ENCODE measurements at regions not wholly inside any gene's neighbourhood (a gene's known extent, or its start where the extent isn't known, plus 50 kb on each side); places are given as distances from the start of the nearest gene placed in this dataset.
A peak's percentile ranks its signal among the peaks of the same experiment; 100 is the strongest.

DNA sequence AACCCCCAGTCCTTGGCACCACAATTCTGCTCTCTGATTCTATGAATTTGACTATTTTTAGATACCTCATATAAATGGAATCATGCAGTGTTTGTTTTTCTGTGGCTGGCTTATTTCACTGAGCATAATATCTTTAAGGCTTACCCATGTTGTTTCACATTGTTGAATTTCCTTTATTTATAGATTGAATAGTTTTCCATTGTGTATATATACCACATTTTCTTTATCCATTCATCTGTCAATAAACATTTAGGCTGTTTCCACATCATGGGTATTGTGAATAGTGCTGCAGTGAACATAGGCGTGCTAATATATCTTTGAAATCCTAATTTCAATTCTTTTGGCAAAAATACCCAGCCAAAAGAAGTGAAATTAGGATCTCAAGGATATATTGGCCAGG is 126.7 kb upstream of the SLC38A2 start:
- TF ChIP-seq, protein P1, sequence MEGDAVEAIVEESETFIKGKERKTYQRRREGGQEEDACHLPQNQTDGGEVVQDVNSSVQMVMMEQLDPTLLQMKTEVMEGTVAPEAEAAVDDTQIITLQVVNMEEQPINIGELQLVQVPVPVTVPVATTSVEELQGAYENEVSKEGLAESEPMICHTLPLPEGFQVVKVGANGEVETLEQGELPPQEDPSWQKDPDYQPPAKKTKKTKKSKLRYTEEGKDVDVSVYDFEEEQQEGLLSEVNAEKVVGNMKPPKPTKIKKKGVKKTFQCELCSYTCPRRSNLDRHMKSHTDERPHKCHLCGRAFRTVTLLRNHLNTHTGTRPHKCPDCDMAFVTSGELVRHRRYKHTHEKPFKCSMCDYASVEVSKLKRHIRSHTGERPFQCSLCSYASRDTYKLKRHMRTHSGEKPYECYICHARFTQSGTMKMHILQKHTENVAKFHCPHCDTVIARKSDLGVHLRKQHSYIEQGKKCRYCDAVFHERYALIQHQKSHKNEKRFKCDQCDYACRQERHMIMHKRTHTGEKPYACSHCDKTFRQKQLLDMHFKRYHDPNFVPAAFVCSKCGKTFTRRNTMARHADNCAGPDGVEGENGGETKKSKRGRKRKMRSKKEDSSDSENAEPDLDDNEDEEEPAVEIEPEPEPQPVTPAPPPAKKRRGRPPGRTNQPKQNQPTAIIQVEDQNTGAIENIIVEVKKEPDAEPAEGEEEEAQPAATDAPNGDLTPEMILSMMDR (IDR thresholded peaks at IDR 0.05; ENCODE audit: insufficient read depth, low read length, poor library complexity, severe bottlenecking), result no peak
- Histone ChIP-seq H3K36me3 (ENCODE audit: control insufficient read depth, insufficient read depth, low read length) (no peaks in the 10 kb centered on the region), H3K4me3 (ENCODE audit: low read depth, low read length) (no peak overlapping the region), H3K27me3 (ENCODE audit: control insufficient read depth, insufficient read depth, low read length) (no peaks in the 10 kb centered on the region)
- DNase-seq (ENCODE audit: low read depth), result no peak

DNA sequence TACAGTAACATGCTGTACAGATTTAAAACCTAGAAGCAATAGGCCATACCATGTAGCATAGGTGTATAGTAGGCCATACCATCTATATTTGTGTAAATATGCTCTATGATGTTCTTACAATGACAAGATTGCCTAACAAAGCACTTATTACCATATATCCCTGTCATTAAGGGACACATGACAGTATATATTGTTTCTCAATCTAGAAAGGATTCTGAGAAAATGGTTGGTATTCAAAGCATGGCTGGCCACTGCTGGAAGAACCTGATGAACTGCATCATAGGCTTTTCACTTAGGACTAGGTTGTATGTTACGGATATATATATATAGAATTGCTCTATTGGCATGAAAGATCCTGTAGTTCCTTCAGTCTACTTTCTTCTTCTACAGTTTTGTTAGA is 125.2 kb upstream of the SLC38A2 start:
- no peaks in the 10 kb centered on the region for H3K27me3 ChIP-seq (ENCODE audit: control insufficient read depth, insufficient read depth, low read length)
- DNase-seq (ENCODE audit: low read depth), result no peak
- no peaks in the 10 kb centered on the region for H3K36me3 ChIP-seq (ENCODE audit: control insufficient read depth, insufficient read depth, low read length)
- TF ChIP-seq, protein P1 (IDR thresholded peaks at IDR 0.05; ENCODE audit: insufficient read depth, low read length, poor library complexity, severe bottlenecking), result no peak
- H3K4me3 ChIP-seq (ENCODE audit: low read depth, low read length), result no peak overlapping the region

DNA sequence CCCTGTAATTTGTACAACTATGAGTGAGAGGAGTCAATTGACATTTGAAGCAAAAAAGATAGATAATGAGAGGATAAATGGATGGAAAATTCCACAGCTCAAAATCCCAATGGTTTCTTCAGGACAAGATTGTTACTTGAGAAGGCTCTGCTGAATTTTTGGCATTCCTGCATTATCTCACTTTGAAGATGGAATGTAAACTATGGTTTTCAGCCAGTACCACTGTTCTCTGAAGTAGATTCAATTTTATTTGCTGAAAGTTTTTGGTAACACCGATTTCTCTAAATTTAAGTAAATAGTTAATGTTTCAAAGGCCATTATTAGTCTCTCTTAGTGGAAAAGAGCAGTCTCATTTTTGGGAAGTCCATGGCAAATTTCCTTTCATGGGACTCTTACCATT is 121.9 kb upstream of the SLC38A2 start:
- Histone ChIP-seq H3K27me3 (ENCODE audit: control insufficient read depth, insufficient read depth, low read length) (no peaks in the 10 kb centered on the region), H3K4me3 (ENCODE audit: low read depth, low read length) (no peak overlapping the region), H3K36me3 (ENCODE audit: control insufficient read depth, insufficient read depth, low read length) (no peaks in the 10 kb centered on the region)
- TF ChIP-seq, protein P1 (IDR thresholded peaks at IDR 0.05; ENCODE audit: insufficient read depth, low read length, poor library complexity, severe bottlenecking), result no peak
- DNase-seq (ENCODE audit: low read depth), result no peak

DNA sequence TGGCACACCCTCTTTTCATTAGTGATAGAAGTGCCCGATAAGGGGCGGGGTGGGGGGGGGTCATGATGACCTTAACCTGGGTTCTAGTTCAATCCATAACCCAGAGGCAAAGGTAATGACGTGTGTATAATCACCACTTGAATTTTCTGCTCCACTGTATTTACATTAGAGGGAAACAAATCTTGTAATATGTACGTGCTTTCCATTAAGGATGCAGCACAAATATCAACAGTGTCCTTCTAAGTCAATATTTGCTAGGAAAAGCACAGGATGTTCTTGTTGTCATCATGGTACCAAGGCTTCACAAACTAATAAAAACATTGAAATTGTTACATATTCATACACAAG is 121.2 kb upstream of the SLC38A2 start:
- no peak for DNase-seq (ENCODE audit: low read depth)
- TF ChIP-seq, protein P1 (IDR thresholded peaks at IDR 0.05; ENCODE audit: insufficient read depth, low read length, poor library complexity, severe bottlenecking), result no peak
- H3K4me3 ChIP-seq (ENCODE audit: low read depth, low read length), result no peak overlapping the region
- H3K36me3 ChIP-seq (ENCODE audit: control insufficient read depth, insufficient read depth, low read length), result no peaks in the 10 kb centered on the region
- H3K27me3 ChIP-seq (ENCODE audit: control insufficient read depth, insufficient read depth, low read length), result no peaks in the 10 kb centered on the region

DNA sequence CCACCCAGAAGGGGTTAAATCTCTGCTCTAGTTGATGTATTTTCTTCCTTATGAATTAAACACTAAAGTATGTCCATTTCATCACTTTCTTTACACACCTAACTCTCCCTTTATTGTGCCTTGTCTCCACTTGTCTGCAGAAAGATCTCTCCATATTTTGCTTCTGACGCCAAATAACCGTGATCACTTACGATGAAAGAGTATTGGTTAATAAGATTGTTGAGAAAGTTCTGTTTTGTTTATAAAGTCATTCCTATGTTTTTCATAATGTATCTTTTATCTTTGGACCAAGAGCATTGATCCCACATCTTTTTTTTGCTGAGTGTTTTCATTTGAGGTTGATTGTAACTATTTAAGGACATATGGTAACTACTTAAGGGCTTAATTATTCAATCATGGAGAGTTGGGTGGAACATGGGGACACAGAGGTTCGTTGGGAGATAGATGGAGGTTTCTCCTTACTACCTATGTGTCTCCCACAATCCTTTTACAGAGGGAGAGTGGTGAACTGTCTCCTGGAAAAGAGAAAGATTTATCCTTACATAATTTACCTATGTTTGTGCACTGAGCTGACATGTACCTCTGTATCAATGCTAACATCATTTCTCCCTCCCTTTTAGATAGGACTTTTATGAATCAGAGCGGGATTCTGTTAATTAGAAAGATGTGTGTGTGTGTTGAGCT is 120.7 kb upstream of the SLC38A2 start:
- TF ChIP-seq, protein P1 (IDR thresholded peaks at IDR 0.05; ENCODE audit: insufficient read depth, low read length, poor library complexity, severe bottlenecking), result no peak
- no peaks in the 10 kb centered on the region for H3K36me3 ChIP-seq (ENCODE audit: control insufficient read depth, insufficient read depth, low read length)
- no peaks in the 10 kb centered on the region for H3K27me3 ChIP-seq (ENCODE audit: control insufficient read depth, insufficient read depth, low read length)
- no peak overlapping the region for H3K4me3 ChIP-seq (ENCODE audit: low read depth, low read length)
- DNase-seq (ENCODE audit: low read depth), result no peak

DNA sequence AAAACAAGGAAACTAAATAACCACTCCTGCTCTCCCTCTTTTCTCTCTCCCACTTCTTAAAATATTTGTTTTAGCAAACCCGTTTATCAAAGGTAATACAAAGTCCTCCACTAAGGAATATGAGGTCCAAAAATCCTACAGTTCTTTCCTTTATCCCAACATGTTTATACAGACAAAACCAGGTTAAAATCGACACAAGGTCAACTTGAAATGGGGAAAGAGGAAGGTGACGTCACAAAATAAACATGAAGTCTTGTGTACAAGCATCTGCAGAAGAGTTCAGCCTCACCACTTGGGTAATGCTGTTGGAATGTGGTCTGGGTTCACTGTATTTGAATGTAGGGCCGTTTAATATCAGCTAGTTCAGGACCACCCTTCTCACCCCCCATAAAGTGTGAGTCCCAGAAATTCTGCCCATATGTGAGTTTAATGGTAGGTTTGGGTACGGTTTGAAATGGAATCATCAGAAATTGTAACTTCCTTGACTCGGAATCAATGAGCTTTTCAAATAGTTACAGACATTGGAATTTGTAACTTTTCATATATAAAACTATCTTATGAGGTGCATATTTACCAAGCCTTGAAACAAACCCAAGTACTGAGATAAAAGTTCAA is 120.0 kb upstream of the SLC38A2 start:
- no peaks in the 10 kb centered on the region for H3K36me3 ChIP-seq (ENCODE audit: control insufficient read depth, insufficient read depth, low read length)
- H3K4me3 ChIP-seq (ENCODE audit: low read depth, low read length), result no peak overlapping the region
- no peaks in the 10 kb centered on the region for H3K27me3 ChIP-seq (ENCODE audit: control insufficient read depth, insufficient read depth, low read length)
- TF ChIP-seq, protein P1 (IDR thresholded peaks at IDR 0.05; ENCODE audit: insufficient read depth, low read length, poor library complexity, severe bottlenecking), result no peak
- peak; percentile 80 for DNase-seq (ENCODE audit: low read depth)

Data from kidney epithelial cell (primary cell).